Neural crest cell (in vitro differentiated cells): ENCODE measurements at regions not wholly inside any gene's neighbourhood (a gene's known extent, or its start where the extent isn't known, plus 50 kb on each side); places are given as distances from the start of the nearest gene placed in this dataset.

Source experiments
- DNase-seq: peaks from one replicate; pipeline ENCODE4 v3.0.0; 2021; ENCODE audit warnings: low read depth, mixed read lengths, low spot score
- H3K27ac Mint-ChIP-seq: one replicate; pipeline ENCODE4 v1.8.0; 2021; ENCODE audit warnings: mild to moderate bottlenecking, mixed read lengths; ENCODE audit not compliant: unreplicated experiment
- H3K27me3 Mint-ChIP-seq: 2 replicates; pipeline ENCODE4 v1.8.0; 2021; ENCODE audit warnings: low read depth, mild to moderate bottlenecking, mixed read lengths
- H3K36me3 Mint-ChIP-seq: 2 replicates; pipeline ENCODE4 v1.8.0; 2021; ENCODE audit warnings: low read depth, mild to moderate bottlenecking, mixed read lengths
- H3K4me1 Mint-ChIP-seq: 2 replicates; pipeline ENCODE4 v1.8.0; 2021; ENCODE audit warnings: mixed read lengths
- H3K4me3 Mint-ChIP-seq: one replicate; pipeline ENCODE4 v1.8.0; 2021; ENCODE audit warnings: mild to moderate bottlenecking, mixed read lengths
- H3K9me3 Mint-ChIP-seq: 2 replicates; pipeline ENCODE4 v1.8.0; 2021; ENCODE audit warnings: mixed read lengths
- TF ChIP-seq, protein P1 (sequence below): fragments of 200-600 bp; sonication (generic); conservative IDR thresholded peaks from 2 replicates; pipeline ENCODE4 v1.5.0; 2021; ENCODE audit warnings: antibody characterized with exemption, mild to moderate bottlenecking

DNA sequence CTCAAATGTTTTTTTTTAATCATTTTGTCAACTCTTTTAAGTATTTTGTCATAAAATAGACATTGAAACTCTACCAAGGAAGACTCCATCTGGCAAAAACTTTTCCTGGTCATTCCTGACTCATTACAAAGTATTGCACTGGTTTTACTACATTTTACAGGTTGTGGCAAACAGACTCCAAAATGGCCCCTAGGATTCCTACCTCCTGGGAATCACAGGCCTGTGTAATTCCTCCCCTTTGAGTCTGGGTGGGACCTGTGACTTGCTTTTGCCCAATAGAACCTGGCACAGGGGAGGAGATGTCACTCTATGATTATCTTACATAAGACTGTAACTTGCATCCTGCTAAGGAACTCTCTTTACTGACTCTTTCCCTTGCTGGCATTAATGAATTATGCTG, 123.6 kb upstream of the KCNJ6 start:
- Mint-ChIP-seq H3K27ac (no peak overlapping the region), H3K27me3 (peaks cover 3% of the 10 kb centered on the region), H3K36me3 (no peaks in the 10 kb centered on the region), H3K4me1 (peaks cover 5% of the 10 kb centered on the region), H3K9me3 (no peaks in the 10 kb centered on the region), H3K4me3 (no peak overlapping the region)
- DNase-seq = no peak
- TF ChIP-seq, protein P1, sequence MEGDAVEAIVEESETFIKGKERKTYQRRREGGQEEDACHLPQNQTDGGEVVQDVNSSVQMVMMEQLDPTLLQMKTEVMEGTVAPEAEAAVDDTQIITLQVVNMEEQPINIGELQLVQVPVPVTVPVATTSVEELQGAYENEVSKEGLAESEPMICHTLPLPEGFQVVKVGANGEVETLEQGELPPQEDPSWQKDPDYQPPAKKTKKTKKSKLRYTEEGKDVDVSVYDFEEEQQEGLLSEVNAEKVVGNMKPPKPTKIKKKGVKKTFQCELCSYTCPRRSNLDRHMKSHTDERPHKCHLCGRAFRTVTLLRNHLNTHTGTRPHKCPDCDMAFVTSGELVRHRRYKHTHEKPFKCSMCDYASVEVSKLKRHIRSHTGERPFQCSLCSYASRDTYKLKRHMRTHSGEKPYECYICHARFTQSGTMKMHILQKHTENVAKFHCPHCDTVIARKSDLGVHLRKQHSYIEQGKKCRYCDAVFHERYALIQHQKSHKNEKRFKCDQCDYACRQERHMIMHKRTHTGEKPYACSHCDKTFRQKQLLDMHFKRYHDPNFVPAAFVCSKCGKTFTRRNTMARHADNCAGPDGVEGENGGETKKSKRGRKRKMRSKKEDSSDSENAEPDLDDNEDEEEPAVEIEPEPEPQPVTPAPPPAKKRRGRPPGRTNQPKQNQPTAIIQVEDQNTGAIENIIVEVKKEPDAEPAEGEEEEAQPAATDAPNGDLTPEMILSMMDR = no peak

- no peaks in the 10 kb centered on the region for H3K9me3 Mint-ChIP-seq
- peaks cover under 1% of the 10 kb centered on the region for H3K27me3 Mint-ChIP-seq
- no peaks in the 10 kb centered on the region for H3K36me3 Mint-ChIP-seq
- H3K4me1 Mint-ChIP-seq = peaks cover 5% of the 10 kb centered on the region
- H3K4me3 Mint-ChIP-seq = no peak overlapping the region
- no peak for DNase-seq
- TF ChIP-seq, protein P1 = no peak
- H3K27ac Mint-ChIP-seq = no peak overlapping the region
Observed at GRCh38 chr21:38041493-38041892, 125.2 kb upstream of the KCNJ6 start.

- H3K27me3 Mint-ChIP-seq = no peaks in the 10 kb centered on the region
- no peaks in the 10 kb centered on the region for H3K36me3 Mint-ChIP-seq
- peaks cover 5% of the 10 kb centered on the region for H3K4me1 Mint-ChIP-seq
- no peak for DNase-seq
- TF ChIP-seq, protein P1 = no peak
- no peaks in the 10 kb centered on the region for H3K9me3 Mint-ChIP-seq
- no peak overlapping the region for H3K4me3 Mint-ChIP-seq
- no peak overlapping the region for H3K27ac Mint-ChIP-seq
Observed at GRCh38 chr21:38042246-38042645, 126.0 kb upstream of the KCNJ6 start.

GRCh38 chr21:38048167-38048566, 131.9 kb upstream of the KCNJ6 start:
- peaks cover 6% of the 10 kb centered on the region for H3K4me1 Mint-ChIP-seq
- H3K36me3 Mint-ChIP-seq = no peaks in the 10 kb centered on the region
- TF ChIP-seq, protein P1 = no peak
- H3K27me3 Mint-ChIP-seq = no peaks in the 10 kb centered on the region
- H3K27ac Mint-ChIP-seq = no peak overlapping the region
- DNase-seq = no peak
- H3K4me3 Mint-ChIP-seq = no peak overlapping the region
- H3K9me3 Mint-ChIP-seq = no peaks in the 10 kb centered on the region

GRCh38 chr21:38054334-38054733, 138.1 kb upstream of the KCNJ6 start:
- Mint-ChIP-seq H3K4me1 (peaks cover 16% of the 10 kb centered on the region), H3K4me3 (no peak overlapping the region), H3K9me3 (peaks cover 8% of the 10 kb centered on the region), H3K27ac (no peak overlapping the region), H3K27me3 (no peaks in the 10 kb centered on the region), H3K36me3 (no peaks in the 10 kb centered on the region)
- no peak for DNase-seq
- TF ChIP-seq, protein P1 = no peak

- no peaks in the 10 kb centered on the region for H3K36me3 Mint-ChIP-seq
- DNase-seq = no peak
Observed at GRCh38 chr21:38056481-38056880, 140.2 kb upstream of the KCNJ6 start.

More at GRCh38 chr21:38056481-38056880, 140.2 kb upstream of the KCNJ6 start:
- H3K27ac Mint-ChIP-seq = no peak overlapping the region
- peaks cover 16% of the 10 kb centered on the region for H3K4me1 Mint-ChIP-seq
- peaks cover 8% of the 10 kb centered on the region for H3K9me3 Mint-ChIP-seq
- H3K27me3 Mint-ChIP-seq = no peaks in the 10 kb centered on the region
- TF ChIP-seq, protein P1 = no peak
- no peak overlapping the region for H3K4me3 Mint-ChIP-seq
